ENCODE measurements at regions not wholly inside any gene's neighbourhood (a gene's known extent, or its start where the extent isn't known, plus 50 kb on each side); places are given as distances from the start of the nearest gene placed in this dataset.

DNA sequence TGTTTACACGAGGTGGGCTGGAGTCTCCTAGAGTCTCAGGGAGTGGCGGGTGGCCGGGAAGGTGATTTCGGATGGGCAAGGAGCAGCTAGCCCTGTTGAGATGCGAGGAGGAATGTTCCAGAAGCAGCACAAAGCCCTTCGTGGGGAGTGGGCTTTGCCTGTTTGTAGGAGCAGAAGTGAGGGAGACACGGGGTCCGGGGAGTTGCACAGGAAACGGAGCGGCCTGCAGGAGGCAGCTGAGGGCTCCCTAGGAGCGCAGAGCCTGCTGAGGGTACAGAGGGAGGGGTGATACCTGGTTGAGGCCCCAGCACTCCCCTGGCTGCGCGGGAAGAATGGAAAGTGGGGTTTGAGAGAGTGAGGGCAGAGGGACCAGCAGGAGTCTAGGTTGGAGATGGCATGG, 847.2 kb downstream of the TBC1D22A start:
- TF ChIP-seq POLR2A (IDR thresholded peaks at IDR 0.05) (no peak), POLR2AphosphoS5 (IDR thresholded peaks at IDR 0.05) (no peak)
- TF ChIP-seq, protein P1, sequence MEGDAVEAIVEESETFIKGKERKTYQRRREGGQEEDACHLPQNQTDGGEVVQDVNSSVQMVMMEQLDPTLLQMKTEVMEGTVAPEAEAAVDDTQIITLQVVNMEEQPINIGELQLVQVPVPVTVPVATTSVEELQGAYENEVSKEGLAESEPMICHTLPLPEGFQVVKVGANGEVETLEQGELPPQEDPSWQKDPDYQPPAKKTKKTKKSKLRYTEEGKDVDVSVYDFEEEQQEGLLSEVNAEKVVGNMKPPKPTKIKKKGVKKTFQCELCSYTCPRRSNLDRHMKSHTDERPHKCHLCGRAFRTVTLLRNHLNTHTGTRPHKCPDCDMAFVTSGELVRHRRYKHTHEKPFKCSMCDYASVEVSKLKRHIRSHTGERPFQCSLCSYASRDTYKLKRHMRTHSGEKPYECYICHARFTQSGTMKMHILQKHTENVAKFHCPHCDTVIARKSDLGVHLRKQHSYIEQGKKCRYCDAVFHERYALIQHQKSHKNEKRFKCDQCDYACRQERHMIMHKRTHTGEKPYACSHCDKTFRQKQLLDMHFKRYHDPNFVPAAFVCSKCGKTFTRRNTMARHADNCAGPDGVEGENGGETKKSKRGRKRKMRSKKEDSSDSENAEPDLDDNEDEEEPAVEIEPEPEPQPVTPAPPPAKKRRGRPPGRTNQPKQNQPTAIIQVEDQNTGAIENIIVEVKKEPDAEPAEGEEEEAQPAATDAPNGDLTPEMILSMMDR (IDR thresholded peaks at IDR 0.05 in 8 of 11, conservative IDR thresholded peaks at IDR 0.05 in 3 of 11): no peak

All from spleen (tissue), 7 donors.